KOPT-K1 (cell line): ENCODE measurements at regions not wholly inside any gene's neighbourhood (a gene's known extent, or its start where the extent isn't known, plus 50 kb on each side); places are given as distances from the start of the nearest gene placed in this dataset.

ENCODE experiments used
- H3K27ac ChIP-seq: fragments of 200-600 bp; sonication (generic); 2 replicates; pipeline ENCODE4 v1.5.1; 2016; ENCODE audit warnings: antibody characterized with exemption, mild to moderate bottlenecking, low read depth, low read length; ENCODE audit not compliant: poor library complexity, severe bottlenecking
- H3K36me3 ChIP-seq: fragments of 200-600 bp; sonication (generic); 2 replicates; pipeline ENCODE4 v1.5.1; 2017; ENCODE audit warnings: antibody characterized with exemption, mild to moderate bottlenecking, low read length, moderate library complexity; ENCODE audit not compliant: insufficient read depth
- H3K9me3 ChIP-seq: fragments of 200-600 bp; sonication (generic); 2 replicates; pipeline ENCODE4 v1.5.1; 2017; ENCODE audit warnings: antibody characterized with exemption, low read length, mild to moderate bottlenecking; ENCODE audit not compliant: insufficient read depth, poor library complexity, severe bottlenecking

GRCh38 chr7:135802697-135803096, 54.1 kb upstream of the FAM180A start:
- Histone ChIP-seq H3K36me3 (no peaks in the 10 kb centered on the region), H3K27ac (no peak overlapping the region), H3K9me3 (no peaks in the 10 kb centered on the region)

DNA sequence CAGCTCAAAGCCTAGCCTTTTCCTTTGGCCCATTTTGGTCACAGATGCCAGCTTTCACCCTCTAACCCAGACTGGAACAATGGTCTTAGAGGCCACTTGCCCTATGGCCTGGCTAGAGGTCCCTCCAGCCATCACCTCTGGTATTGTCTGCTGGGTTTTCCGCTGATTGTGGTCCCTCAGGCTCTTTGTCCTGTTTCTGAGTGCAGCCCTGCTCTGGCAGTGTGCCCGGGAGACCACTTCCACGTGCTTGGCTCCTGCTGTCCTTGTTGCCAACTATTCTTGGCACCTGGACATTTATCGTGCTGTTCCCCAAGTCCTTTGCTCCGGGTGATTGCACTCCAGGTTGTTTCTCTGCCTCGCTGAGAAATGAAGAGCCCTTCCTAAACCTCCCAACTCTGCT, 53.3 kb upstream of the FAM180A start:
- H3K36me3 ChIP-seq, result no peaks in the 10 kb centered on the region
- H3K27ac ChIP-seq, result no peak overlapping the region
- no peaks in the 10 kb centered on the region for H3K9me3 ChIP-seq

DNA sequence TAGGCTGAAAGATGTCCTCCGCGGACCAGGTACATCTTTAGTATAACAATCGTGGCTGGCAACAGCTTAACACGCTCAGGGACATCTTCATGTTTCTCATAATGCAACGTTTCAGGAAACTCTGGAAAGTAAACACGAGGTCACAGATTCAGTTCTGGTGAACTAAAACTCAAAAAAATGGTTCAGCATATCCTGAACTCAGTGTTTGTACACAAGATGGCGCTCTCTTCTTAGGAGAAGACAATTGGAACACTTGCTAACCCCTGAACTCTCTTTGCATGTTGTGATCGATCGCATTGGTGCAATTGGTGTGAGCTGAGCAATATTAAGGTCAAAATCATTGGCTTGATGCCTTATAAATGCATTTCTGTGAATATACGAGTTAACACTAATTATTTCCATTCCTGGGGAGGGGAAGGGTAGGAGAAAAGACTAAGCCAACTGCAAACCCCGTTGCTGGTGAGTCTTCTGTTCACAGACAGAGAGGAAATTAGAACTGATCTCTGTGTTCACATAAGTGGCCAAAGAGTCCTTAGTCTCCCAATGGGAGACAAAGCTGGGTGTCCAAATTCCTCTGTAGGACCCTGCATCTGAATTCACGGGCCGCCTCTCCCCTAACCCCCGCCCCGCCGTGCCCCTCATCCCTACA, 52.6 kb upstream of the FAM180A start:
- Histone ChIP-seq H3K9me3 (no peaks in the 10 kb centered on the region), H3K36me3 (no peaks in the 10 kb centered on the region), H3K27ac (no peak overlapping the region)

- no peak overlapping the region for H3K27ac ChIP-seq
- no peaks in the 10 kb centered on the region for H3K36me3 ChIP-seq
- no peaks in the 10 kb centered on the region for H3K9me3 ChIP-seq
These were observed 51.9 kb upstream of the FAM180A start for GRCh38 chr7:135800560-135800959.

- Histone ChIP-seq H3K36me3 (no peaks in the 10 kb centered on the region), H3K27ac (no peak overlapping the region), H3K9me3 (no peaks in the 10 kb centered on the region)
These were observed 51.3 kb upstream of the FAM180A start for GRCh38 chr7:135799881-135800280.
